ENCODE measurements at regions not wholly inside any gene's neighbourhood (a gene's known extent, or its start where the extent isn't known, plus 50 kb on each side); places are given as distances from the start of the nearest gene placed in this dataset.

DNA sequence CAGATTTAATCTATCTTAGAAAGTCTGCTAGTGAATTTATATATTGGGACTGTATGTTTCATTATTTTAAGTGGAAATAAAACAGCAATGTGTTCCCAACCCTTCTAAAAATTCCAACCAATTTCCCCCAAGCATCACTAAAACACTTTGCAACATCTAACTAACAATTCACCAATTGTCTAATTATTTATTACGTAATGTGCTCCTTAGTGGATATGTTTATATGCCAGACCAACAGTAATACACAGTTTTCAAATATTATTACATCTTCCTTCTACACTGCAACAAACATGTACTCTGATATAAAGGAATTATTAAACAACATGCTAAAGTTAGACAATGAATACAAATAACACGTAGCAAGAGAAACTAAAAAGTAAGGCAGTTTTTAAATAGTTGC is 262.6 kb upstream of the THBS1 start:
- Histone ChIP-seq H3K9ac (ENCODE audit: insufficient read length, low read depth) (no peak overlapping the region), H3K9me3 (ENCODE audit: insufficient read depth, low read length) (no peaks in the 10 kb centered on the region), H3K36me3 (ENCODE audit: insufficient read depth, insufficient read length, low read length) (no peaks in the 10 kb centered on the region), H3K4me1 (ENCODE audit: insufficient read depth, insufficient read length) (no peaks in the 10 kb centered on the region), H3K27me3 (ENCODE audit: insufficient read depth, insufficient read length) (no peaks in the 10 kb centered on the region), H3K4me3 (ENCODE audit: insufficient read length, low read depth) (no peak overlapping the region)
- no peak for TF ChIP-seq SUZ12 (IDR thresholded peaks at IDR 0.05; ENCODE audit: extremely low read depth, insufficient read depth, insufficient read length)
- TF ChIP-seq ZNF274 (IDR thresholded peaks at IDR 0.05; ENCODE audit: low read depth, low read length): no peak
- no peak for DNase-seq (ENCODE audit: low read depth, low spot score)

DNA sequence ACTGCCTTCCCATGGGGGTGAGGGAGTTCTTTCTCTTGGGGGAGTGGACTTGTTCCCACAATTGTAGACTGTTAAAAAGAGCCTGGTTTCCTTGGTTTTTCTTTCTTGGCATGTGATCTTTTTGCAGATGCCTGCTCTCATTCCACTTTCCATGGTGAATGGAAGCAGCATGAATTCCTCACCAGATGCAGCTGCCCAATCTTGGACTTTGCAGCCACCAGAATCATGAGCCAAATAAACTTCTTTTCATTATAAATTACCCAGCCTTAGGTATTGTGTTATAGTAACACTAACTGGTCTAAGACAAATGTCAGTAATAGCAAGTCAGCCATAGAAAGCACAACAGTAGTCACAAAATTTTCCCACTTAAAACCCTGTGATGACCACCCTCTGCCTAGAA is 260.5 kb upstream of the THBS1 start:
- H3K27me3 ChIP-seq (ENCODE audit: insufficient read depth, insufficient read length): no peaks in the 10 kb centered on the region
- no peak for DNase-seq (ENCODE audit: low read depth, low spot score)
- H3K9me3 ChIP-seq (ENCODE audit: insufficient read depth, low read length): no peaks in the 10 kb centered on the region
- H3K4me1 ChIP-seq (ENCODE audit: insufficient read depth, insufficient read length): no peaks in the 10 kb centered on the region
- H3K9ac ChIP-seq (ENCODE audit: insufficient read length, low read depth): no peak overlapping the region
- no peak overlapping the region for H3K4me3 ChIP-seq (ENCODE audit: insufficient read length, low read depth)
- TF ChIP-seq YY1 (IDR thresholded peaks at IDR 0.05; ENCODE audit: insufficient read depth, insufficient read length) (no peak), ZNF274 (IDR thresholded peaks at IDR 0.05; ENCODE audit: low read depth, low read length) (no peak), SUZ12 (IDR thresholded peaks at IDR 0.05; ENCODE audit: extremely low read depth, insufficient read depth, insufficient read length) (no peak)
- no peaks in the 10 kb centered on the region for H3K36me3 ChIP-seq (ENCODE audit: insufficient read depth, insufficient read length, low read length)

DNA sequence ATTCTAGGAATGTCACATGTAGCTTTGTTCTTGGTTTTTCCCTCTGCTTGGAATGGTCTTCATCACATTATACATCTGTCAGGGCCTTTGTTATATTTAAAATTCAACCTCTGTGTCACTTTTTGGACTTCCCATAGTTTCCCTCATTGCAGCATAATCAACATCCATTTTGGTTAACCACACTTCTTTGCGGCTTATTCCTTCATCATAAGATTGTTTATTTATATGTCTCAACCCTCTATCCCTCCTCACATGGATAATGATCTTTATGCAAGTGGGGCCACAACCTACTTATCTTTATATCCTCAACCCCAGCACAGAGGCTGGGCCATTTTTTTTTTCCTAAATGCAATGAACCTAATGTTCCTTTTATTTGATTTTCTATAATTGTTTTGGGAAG is 260.0 kb upstream of the THBS1 start:
- DNase-seq (ENCODE audit: low read depth, low spot score): no peak
- TF ChIP-seq ZNF274 (IDR thresholded peaks at IDR 0.05; ENCODE audit: low read depth, low read length): no peak
- no peaks in the 10 kb centered on the region for H3K4me1 ChIP-seq (ENCODE audit: insufficient read depth, insufficient read length)
- H3K9ac ChIP-seq (ENCODE audit: insufficient read length, low read depth): no peak overlapping the region
- no peak overlapping the region for H3K4me3 ChIP-seq (ENCODE audit: insufficient read length, low read depth)
- H3K27me3 ChIP-seq (ENCODE audit: insufficient read depth, insufficient read length): no peaks in the 10 kb centered on the region
- no peaks in the 10 kb centered on the region for H3K9me3 ChIP-seq (ENCODE audit: insufficient read depth, low read length)
- no peaks in the 10 kb centered on the region for H3K36me3 ChIP-seq (ENCODE audit: insufficient read depth, insufficient read length, low read length)

DNA sequence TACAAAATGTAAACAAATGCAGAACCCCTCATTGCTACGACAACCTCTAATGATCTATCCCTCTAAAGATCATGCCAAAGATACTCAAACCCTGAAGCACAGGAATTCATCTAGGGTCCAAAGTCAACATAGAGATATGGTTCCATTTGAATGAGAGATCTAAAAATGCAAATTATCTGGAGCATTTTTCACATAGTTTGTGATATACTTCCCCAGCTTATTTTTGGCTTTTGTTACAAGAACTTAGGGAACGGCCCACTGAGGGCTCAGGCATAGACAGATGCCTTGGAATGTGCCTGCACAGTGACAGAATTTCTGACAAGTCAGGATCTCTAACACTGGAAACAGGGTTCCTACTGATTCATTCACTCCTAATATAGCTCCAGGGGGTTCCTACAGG is 258.9 kb upstream of the THBS1 start:
- Histone ChIP-seq H3K4me1 (ENCODE audit: insufficient read depth, insufficient read length) (no peaks in the 10 kb centered on the region), H3K9ac (ENCODE audit: insufficient read length, low read depth) (no peak overlapping the region)
- TF ChIP-seq SUZ12 (IDR thresholded peaks at IDR 0.05; ENCODE audit: extremely low read depth, insufficient read depth, insufficient read length) (no peak), ZNF274 (IDR thresholded peaks at IDR 0.05; ENCODE audit: low read depth, low read length) (no peak), YY1 (IDR thresholded peaks at IDR 0.05; ENCODE audit: insufficient read depth, insufficient read length) (no peak)

DNA sequence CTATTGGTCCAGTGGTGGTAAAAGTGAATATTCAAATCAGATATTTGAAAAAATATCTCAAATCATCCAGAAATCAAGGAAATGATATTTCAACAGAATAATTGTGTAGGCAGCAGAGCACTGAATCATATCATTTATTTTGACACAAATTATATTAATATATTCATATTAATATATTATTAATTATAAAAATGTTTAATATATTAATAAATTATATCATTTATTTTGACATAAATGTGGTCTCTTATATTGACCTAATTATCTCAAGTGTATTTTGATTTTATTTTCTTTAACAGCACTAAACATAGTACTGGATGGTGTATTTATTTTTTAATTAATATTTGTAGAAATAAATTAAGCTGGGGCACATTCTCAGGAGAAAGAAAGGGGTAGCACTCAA is 257.7 kb upstream of the THBS1 start:
- Histone ChIP-seq H3K27me3 (ENCODE audit: insufficient read depth, insufficient read length) (no peaks in the 10 kb centered on the region), H3K9ac (ENCODE audit: insufficient read length, low read depth) (no peak overlapping the region), H3K4me3 (ENCODE audit: insufficient read length, low read depth) (no peak overlapping the region), H3K36me3 (ENCODE audit: insufficient read depth, insufficient read length, low read length) (no peaks in the 10 kb centered on the region), H3K4me1 (ENCODE audit: insufficient read depth, insufficient read length) (no peaks in the 10 kb centered on the region), H3K9me3 (ENCODE audit: insufficient read depth, low read length) (no peaks in the 10 kb centered on the region)
- no peak for DNase-seq (ENCODE audit: low read depth, low spot score)
- TF ChIP-seq ZNF274 (IDR thresholded peaks at IDR 0.05; ENCODE audit: low read depth, low read length) (no peak), YY1 (IDR thresholded peaks at IDR 0.05; ENCODE audit: insufficient read depth, insufficient read length) (no peak), SUZ12 (IDR thresholded peaks at IDR 0.05; ENCODE audit: extremely low read depth, insufficient read depth, insufficient read length) (no peak)

More for the DNA sequence above, 258.9 kb upstream of the THBS1 start:
- H3K4me3 ChIP-seq (ENCODE audit: insufficient read length, low read depth): no peak overlapping the region
- DNase-seq (ENCODE audit: low read depth, low spot score): no peak
- no peaks in the 10 kb centered on the region for H3K36me3 ChIP-seq (ENCODE audit: insufficient read depth, insufficient read length, low read length)
- no peaks in the 10 kb centered on the region for H3K9me3 ChIP-seq (ENCODE audit: insufficient read depth, low read length)
- no peaks in the 10 kb centered on the region for H3K27me3 ChIP-seq (ENCODE audit: insufficient read depth, insufficient read length)

DNA sequence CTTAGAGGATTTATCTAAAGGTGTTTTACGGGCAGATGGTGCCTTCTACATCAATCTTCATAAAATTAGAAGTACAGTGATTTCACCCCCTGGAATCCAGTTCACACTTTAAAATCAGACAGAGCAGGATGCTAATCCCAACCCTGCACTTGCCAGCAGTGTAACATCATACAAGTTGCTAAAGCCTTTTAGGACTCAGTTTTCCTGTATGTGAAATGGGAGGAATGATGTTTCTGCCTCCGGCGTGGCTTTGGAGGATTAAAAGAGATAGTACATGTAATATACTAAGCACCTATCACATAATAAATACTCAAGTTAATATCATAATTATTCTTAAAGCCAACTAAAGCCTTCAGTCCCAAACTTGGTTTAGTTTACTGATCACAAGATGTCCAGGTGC is 257.2 kb upstream of the THBS1 start:
- Histone ChIP-seq H3K4me3 (ENCODE audit: insufficient read length, low read depth) (no peak overlapping the region), H3K9me3 (ENCODE audit: insufficient read depth, low read length) (no peaks in the 10 kb centered on the region), H3K4me1 (ENCODE audit: insufficient read depth, insufficient read length) (no peaks in the 10 kb centered on the region), H3K9ac (ENCODE audit: insufficient read length, low read depth) (no peak overlapping the region), H3K36me3 (ENCODE audit: insufficient read depth, insufficient read length, low read length) (no peaks in the 10 kb centered on the region), H3K27me3 (ENCODE audit: insufficient read depth, insufficient read length) (no peaks in the 10 kb centered on the region)
- no peak for TF ChIP-seq ZNF274 (IDR thresholded peaks at IDR 0.05; ENCODE audit: low read depth, low read length)
- TF ChIP-seq YY1 (IDR thresholded peaks at IDR 0.05; ENCODE audit: insufficient read depth, insufficient read length): no peak
- no peak for TF ChIP-seq SUZ12 (IDR thresholded peaks at IDR 0.05; ENCODE audit: extremely low read depth, insufficient read depth, insufficient read length)
- no peak for DNase-seq (ENCODE audit: low read depth, low spot score)

DNA sequence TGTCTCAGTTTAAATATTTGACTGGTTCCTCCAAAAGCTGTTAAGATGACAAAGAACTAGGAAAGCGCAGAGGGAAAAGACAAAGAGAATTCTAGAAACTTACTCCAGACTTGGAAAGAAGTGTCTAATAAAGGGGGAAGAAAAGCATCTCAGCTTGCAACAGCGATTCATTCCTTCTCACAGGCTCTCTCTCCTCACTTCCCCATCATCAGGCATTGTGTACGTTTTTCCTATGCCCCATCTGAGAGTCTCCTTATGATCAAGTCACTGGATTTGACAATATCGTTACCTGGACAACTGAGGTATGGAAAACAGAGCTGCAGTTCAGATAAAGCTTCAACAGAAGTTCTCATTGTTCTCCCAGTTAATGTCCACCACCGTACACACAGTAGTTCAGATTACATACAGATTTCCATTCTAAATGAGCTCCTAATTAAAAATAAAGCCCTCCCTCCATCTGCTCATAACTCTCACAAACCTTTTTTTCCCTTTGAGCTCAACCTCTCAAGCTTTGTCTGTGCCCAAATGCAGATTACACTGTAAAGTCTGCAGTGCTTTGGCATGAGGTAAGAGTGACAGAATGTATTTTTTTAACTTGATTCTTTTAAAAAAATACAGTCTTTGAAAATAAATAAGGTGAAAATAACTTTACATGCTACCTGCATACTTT is 254.4 kb upstream of the THBS1 start:
- no peak overlapping the region for H3K4me3 ChIP-seq (ENCODE audit: insufficient read length, low read depth)
- H3K4me1 ChIP-seq (ENCODE audit: insufficient read depth, insufficient read length): no peaks in the 10 kb centered on the region
- no peaks in the 10 kb centered on the region for H3K9me3 ChIP-seq (ENCODE audit: insufficient read depth, low read length)
- H3K27me3 ChIP-seq (ENCODE audit: insufficient read depth, insufficient read length): no peaks in the 10 kb centered on the region
- no peaks in the 10 kb centered on the region for H3K36me3 ChIP-seq (ENCODE audit: insufficient read depth, insufficient read length, low read length)
- TF ChIP-seq SUZ12 (IDR thresholded peaks at IDR 0.05; ENCODE audit: extremely low read depth, insufficient read depth, insufficient read length) (no peak), YY1 (IDR thresholded peaks at IDR 0.05; ENCODE audit: insufficient read depth, insufficient read length) (no peak)
- no peak overlapping the region for H3K9ac ChIP-seq (ENCODE audit: insufficient read length, low read depth)
- no peak for DNase-seq (ENCODE audit: low read depth, low spot score)
